ENCODE measurements at regions not wholly inside any gene's neighbourhood (a gene's known extent, or its start where the extent isn't known, plus 50 kb on each side); places are given as distances from the start of the nearest gene placed in this dataset.
"Not testable (repeated sequence)": the region's sequence is repeated elsewhere in the genome, so short reads cannot be mapped to it uniquely, and the experiment has no call there.

GRCh38 chr2:185384822-185385560 is 353.6 kb upstream of the FSIP2 start:
- DNase-seq (ENCODE audit: low read depth) = no peak

GRCh38 chr2:185388226-185388625 is 350.4 kb upstream of the FSIP2 start:
- DNase-seq (ENCODE audit: low read depth) = no peak

GRCh38 chr2:185391543-185391942 is 347.1 kb upstream of the FSIP2 start:
- no peak for DNase-seq (ENCODE audit: low read depth)

GRCh38 chr2:185393091-185393490 is 345.5 kb upstream of the FSIP2 start:
- no peak for DNase-seq (ENCODE audit: low read depth)

GRCh38 chr2:185402474-185402873 is 336.1 kb upstream of the FSIP2 start:
- no peak for DNase-seq (ENCODE audit: low read depth)

GRCh38 chr2:185404578-185404977 is 334.0 kb upstream of the FSIP2 start:
- DNase-seq (ENCODE audit: low read depth) = no peak

- no peak for DNase-seq (ENCODE audit: low read depth)
Observed at GRCh38 chr2:185417111-185417510, 321.5 kb upstream of the FSIP2 start.

GRCh38 chr2:185417688-185418087 is 320.9 kb upstream of the FSIP2 start:
- DNase-seq (ENCODE audit: low read depth) = no peak

GRCh38 chr2:185424958-185425629 is 313.5 kb upstream of the FSIP2 start:
- DNase-seq (ENCODE audit: low read depth) = not testable (repeated sequence)

GRCh38 chr2:185428000-185428399 is 310.6 kb upstream of the FSIP2 start:
- no peak for DNase-seq (ENCODE audit: low read depth)

GRCh38 chr2:185433824-185434223 is 304.8 kb upstream of the FSIP2 start:
- DNase-seq (ENCODE audit: low read depth) = peak; percentile 1

- DNase-seq (ENCODE audit: low read depth) = no peak
Observed at GRCh38 chr2:185436787-185437372, 301.7 kb upstream of the FSIP2 start.

GRCh38 chr2:185441486-185442005 is 297.1 kb upstream of the FSIP2 start:
- no peak for DNase-seq (ENCODE audit: low read depth)

- no peak for DNase-seq (ENCODE audit: low read depth)
Observed at GRCh38 chr2:185456517-185456916, 282.1 kb upstream of the FSIP2 start.

GRCh38 chr2:185463481-185463880 is 275.1 kb upstream of the FSIP2 start:
- no peak for DNase-seq (ENCODE audit: low read depth)

- no peak for DNase-seq (ENCODE audit: low read depth)
Observed at GRCh38 chr2:185466915-185467314, 271.7 kb upstream of the FSIP2 start.

- no peak for DNase-seq (ENCODE audit: low read depth)
Observed at GRCh38 chr2:185471441-185471840, 267.2 kb upstream of the FSIP2 start.

GRCh38 chr2:185472574-185472973 is 266.0 kb upstream of the FSIP2 start:
- no peak for DNase-seq (ENCODE audit: low read depth)

- DNase-seq (ENCODE audit: low read depth) = no peak
Observed at GRCh38 chr2:185473838-185474237, 264.8 kb upstream of the FSIP2 start.

GRCh38 chr2:185475914-185476313 is 262.7 kb upstream of the FSIP2 start:
- no peak for DNase-seq (ENCODE audit: low read depth)

- DNase-seq (ENCODE audit: low read depth) = no peak
Observed at GRCh38 chr2:185477452-185477851, 261.2 kb upstream of the FSIP2 start.

GRCh38 chr2:185484602-185485001 is 254.0 kb upstream of the FSIP2 start:
- DNase-seq (ENCODE audit: low read depth) = no peak

- DNase-seq (ENCODE audit: low read depth) = no peak
Observed at GRCh38 chr2:185502351-185502750, 236.3 kb upstream of the FSIP2 start.

Measured in Daoy (cell line).